HG03520 (cell line): ENCODE measurements at regions not wholly inside any gene's neighbourhood (a gene's known extent, or its start where the extent isn't known, plus 50 kb on each side); places are given as distances from the start of the nearest gene placed in this dataset.

Experiments used
- ATAC-seq: cut with Tn5 transposase; IDR thresholded peaks from one replicate; pipeline ENCODE4 v1.9.1; 2021; ENCODE audit warnings: mild to moderate bottlenecking, moderate library complexity; ENCODE audit not compliant: unreplicated experiment

GRCh38 chr12:30828686-30829085 is 73.9 kb upstream of the CAPRIN2 start:
- ATAC-seq, result no peak

GRCh38 chr12:30827101-30828066 is 72.6 kb upstream of the CAPRIN2 start:
- ATAC-seq, result no peak

- ATAC-seq, result no peak
Observed at GRCh38 chr12:30826276-30826675, 71.5 kb upstream of the CAPRIN2 start.

GRCh38 chr12:30825341-30825740 is 70.6 kb upstream of the CAPRIN2 start:
- no peak for ATAC-seq

GRCh38 chr12:30824311-30824710 is 69.6 kb upstream of the CAPRIN2 start:
- ATAC-seq, result no peak

GRCh38 chr12:30823764-30824163 is 69.0 kb upstream of the CAPRIN2 start:
- no peak for ATAC-seq

GRCh38 chr12:30823156-30823699 is 68.5 kb upstream of the CAPRIN2 start:
- peak; percentile 62 for ATAC-seq

- ATAC-seq, result peak; percentile 40
Observed at GRCh38 chr12:30822385-30823155, 67.8 kb upstream of the CAPRIN2 start.

GRCh38 chr12:30820406-30820946 is 65.7 kb upstream of the CAPRIN2 start:
- no peak for ATAC-seq

GRCh38 chr12:30818562-30818961 is 63.8 kb upstream of the CAPRIN2 start:
- no peak for ATAC-seq

GRCh38 chr12:30816742-30817465 is 62.2 kb upstream of the CAPRIN2 start:
- no peak for ATAC-seq

- ATAC-seq, result no peak
Observed at GRCh38 chr12:30814295-30814655, 59.5 kb upstream of the CAPRIN2 start.

GRCh38 chr12:30813525-30814294 is 59.0 kb upstream of the CAPRIN2 start:
- no peak for ATAC-seq

- ATAC-seq, result no peak
Observed at GRCh38 chr12:30811966-30812365, 57.2 kb upstream of the CAPRIN2 start.

GRCh38 chr12:30810918-30811317 is 56.2 kb upstream of the CAPRIN2 start:
- ATAC-seq, result no peak

GRCh38 chr12:30807695-30808034 is 52.9 kb upstream of the CAPRIN2 start:
- no peak for ATAC-seq

GRCh38 chr12:30806989-30807694 is 52.4 kb upstream of the CAPRIN2 start:
- ATAC-seq, result peak; percentile 74

GRCh38 chr12:30805959-30806358 is 51.2 kb upstream of the CAPRIN2 start:
- ATAC-seq, result no peak
